ENCODE measurements at regions not wholly inside any gene's neighbourhood (a gene's known extent, or its start where the extent isn't known, plus 50 kb on each side); places are given as distances from the start of the nearest gene placed in this dataset.
"Not testable (repeated sequence)": the region's sequence is repeated elsewhere in the genome, so short reads cannot be mapped to it uniquely, and the experiment has no call there.

- DNase-seq = no peak
Observed at GRCh38 chr3:13245615-13245978, 172.4 kb upstream of the IQSEC1 start.

- no peak for DNase-seq
Observed at GRCh38 chr3:13243586-13243985, 170.4 kb upstream of the IQSEC1 start.

GRCh38 chr3:13242364-13242737 lies 169.1 kb upstream of the IQSEC1 start:
- no peak for DNase-seq

GRCh38 chr3:13241621-13242363 lies 168.6 kb upstream of the IQSEC1 start:
- DNase-seq = no peak

GRCh38 chr3:13240928-13241618 lies 167.8 kb upstream of the IQSEC1 start:
- DNase-seq = no peak

- DNase-seq = no peak
Observed at GRCh38 chr3:13239467-13239760, 166.2 kb upstream of the IQSEC1 start.

- no peak for DNase-seq
Observed at GRCh38 chr3:13238687-13239466, 165.6 kb upstream of the IQSEC1 start.

GRCh38 chr3:13237776-13238490 lies 164.7 kb upstream of the IQSEC1 start:
- no peak for DNase-seq

- no peak for DNase-seq
Observed at GRCh38 chr3:13236557-13237173, 163.4 kb upstream of the IQSEC1 start.

- DNase-seq = no peak
Observed at GRCh38 chr3:13235897-13236296, 162.7 kb upstream of the IQSEC1 start.

- DNase-seq = no peak
Observed at GRCh38 chr3:13235079-13235478, 161.8 kb upstream of the IQSEC1 start.

- no peak for DNase-seq
Observed at GRCh38 chr3:13234666-13235065, 161.4 kb upstream of the IQSEC1 start.

GRCh38 chr3:13233487-13234485 lies 160.6 kb upstream of the IQSEC1 start:
- no peak for DNase-seq

- no peak for DNase-seq
Observed at GRCh38 chr3:13231781-13232666, 158.8 kb upstream of the IQSEC1 start.

GRCh38 chr3:13229273-13229949 lies 156.2 kb upstream of the IQSEC1 start:
- no peak for DNase-seq

GRCh38 chr3:13228584-13228983 lies 155.4 kb upstream of the IQSEC1 start:
- no peak for DNase-seq

GRCh38 chr3:13228169-13228568 lies 154.9 kb upstream of the IQSEC1 start:
- DNase-seq = not testable (repeated sequence)

GRCh38 chr3:13227315-13228165 lies 154.3 kb upstream of the IQSEC1 start:
- DNase-seq = no peak

- no peak for DNase-seq
Observed at GRCh38 chr3:13224967-13225366, 151.7 kb upstream of the IQSEC1 start.

Measured in hindlimb muscle (tissue), 1 donor.